Activated naive CD4-positive, alpha-beta T cell treated with anti-CD3 and anti-CD28 coated beads, Interleukin-2, amount 50 U/mL, for 72 hours (primary cell): ENCODE measurements at regions not wholly inside any gene's neighbourhood (a gene's known extent, or its start where the extent isn't known, plus 50 kb on each side); places are given as distances from the start of the nearest gene placed in this dataset.

Source experiments
- ATAC-seq, 2 donors: fragments of 150-1000 bp; cut with Tn5 transposase; 2 replicates each; pipeline ENCODE4 v1.10.0; 2021; ENCODE audit warnings: mild to moderate bottlenecking in 2 of 2, moderate library complexity in 2 of 2
- DNase-seq, 2 donors: peaks; one replicate each; pipeline ENCODE4 v3.0.0; 2021 to 2022; ENCODE audit warnings: low spot score in 2 of 2
- H3K27ac Mint-ChIP-seq, 2 donors: one replicate each; pipeline ENCODE4 v1.8.0; 2022; ENCODE audit warnings: mild to moderate bottlenecking in 2 of 2, mixed read lengths in 2 of 2
- H3K36me3 Mint-ChIP-seq, 2 donors: one replicate each; pipeline ENCODE4 v1.8.0; 2022; ENCODE audit warnings: mixed read lengths in 2 of 2
- H3K9me3 Mint-ChIP-seq, 2 donors: one replicate each; pipeline ENCODE4 v1.8.0; 2022; ENCODE audit warnings: mixed read lengths in 2 of 2

DNA sequence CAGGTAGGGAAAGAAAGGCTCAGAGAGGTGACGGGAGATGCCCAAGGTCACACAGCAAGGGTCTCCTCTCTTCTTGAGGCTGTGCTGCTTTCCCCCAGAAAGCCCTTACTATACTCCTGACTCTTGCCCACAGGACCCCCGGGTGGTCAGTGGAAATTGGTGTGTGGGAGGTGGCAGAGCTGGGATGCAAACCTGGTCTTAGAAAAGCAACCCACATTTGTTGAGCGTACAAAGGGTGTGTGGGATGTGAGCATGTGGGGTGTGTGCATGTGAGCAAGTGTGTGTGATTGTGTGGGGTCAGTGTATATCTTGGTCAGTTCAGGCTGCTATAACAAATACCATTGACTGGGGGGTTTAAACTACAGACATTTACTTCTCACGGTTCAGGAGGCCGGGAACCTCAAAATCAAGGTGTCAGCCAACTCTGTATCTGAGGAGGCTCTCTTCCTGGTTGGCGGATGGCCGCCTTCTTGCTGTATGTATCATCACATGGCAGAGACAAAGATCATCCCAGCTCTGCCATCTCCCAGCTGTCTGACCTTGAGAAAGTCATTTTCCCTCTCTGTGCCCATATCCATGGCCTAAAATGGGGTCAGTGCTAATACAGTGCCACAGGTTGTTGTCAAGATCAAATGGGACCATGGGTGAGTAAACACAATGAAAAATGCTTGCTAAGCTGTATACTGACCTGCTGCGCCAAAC is 268.5 kb downstream of the PTPRU start:
- no peak overlapping the region for H3K27ac Mint-ChIP-seq
- DNase-seq = peak in 1 of 2 donors; percentile 14
- no peaks in the 10 kb centered on the region for H3K9me3 Mint-ChIP-seq
- H3K36me3 Mint-ChIP-seq = no peaks in the 10 kb centered on the region
- ATAC-seq = no peak

DNA sequence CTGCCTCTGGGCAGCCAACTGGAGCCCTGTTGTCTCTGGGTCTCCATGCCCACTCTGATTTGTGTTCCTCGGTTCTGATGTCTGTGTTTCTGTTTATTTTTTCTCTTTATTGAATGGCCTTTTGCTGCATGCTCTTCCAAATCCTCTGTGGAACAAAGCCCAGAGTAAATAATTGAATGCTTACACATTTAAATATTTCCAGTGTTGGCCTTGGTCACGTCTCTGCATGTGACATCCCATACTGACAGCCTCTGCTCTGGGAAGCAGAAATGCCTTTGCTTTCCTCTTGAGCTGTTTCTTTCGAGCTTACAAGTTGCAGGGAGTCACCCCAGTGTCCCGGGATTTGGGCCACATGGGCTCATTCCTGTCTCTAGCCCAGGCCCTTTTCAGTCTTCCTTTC is 267.9 kb downstream of the PTPRU start:
- no peak for ATAC-seq
- no peaks in the 10 kb centered on the region for H3K9me3 Mint-ChIP-seq
- no peak for DNase-seq

DNA sequence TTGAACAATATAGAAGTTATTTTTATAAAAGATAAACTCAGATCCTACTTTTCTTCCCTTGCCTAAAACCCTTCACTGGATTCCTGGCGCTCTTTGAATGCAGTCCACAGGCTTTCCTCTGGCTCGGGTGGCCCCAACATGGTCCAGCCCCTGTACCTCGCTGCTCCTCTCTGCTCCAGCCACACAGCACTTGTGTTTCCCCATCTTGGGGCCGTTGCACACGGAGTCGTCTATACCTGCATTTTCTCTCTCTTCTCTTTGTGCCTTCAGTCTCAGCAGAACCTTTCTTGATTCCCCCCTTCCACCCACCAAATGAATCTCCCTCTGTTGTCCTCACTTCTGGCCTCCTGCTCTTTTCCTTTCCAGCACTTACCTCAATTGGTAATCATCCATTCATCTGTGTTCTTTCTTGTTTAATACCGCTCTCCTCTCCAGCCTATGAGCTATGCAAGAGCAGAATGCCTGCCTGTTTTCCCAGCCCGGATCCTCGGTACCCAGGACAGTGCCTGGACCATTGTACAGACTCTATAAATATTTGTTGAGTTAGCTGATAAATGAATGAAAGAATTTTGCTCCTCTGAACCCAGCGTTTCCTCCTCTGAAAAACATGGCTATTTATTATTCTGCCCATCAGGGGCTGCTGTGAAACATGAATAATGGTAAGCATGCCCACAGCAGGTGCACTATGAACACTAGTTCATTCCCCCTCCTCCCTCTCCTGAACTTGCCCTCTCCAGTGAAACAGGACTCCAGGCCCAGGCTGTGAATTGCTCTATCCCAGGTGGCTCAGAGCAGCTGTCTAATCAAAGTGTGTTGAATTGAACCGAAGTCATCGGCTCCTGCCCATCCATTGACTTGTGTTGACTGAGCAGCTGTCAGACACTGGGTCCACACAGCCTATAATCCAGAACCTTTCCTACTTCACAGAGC is 266.9 kb downstream of the PTPRU start:
- Mint-ChIP-seq H3K9me3 (no peaks in the 10 kb centered on the region), H3K36me3 (no peaks in the 10 kb centered on the region), H3K27ac (no peak overlapping the region)
- DNase-seq = peak in 1 of 2 donors; percentile 7
- ATAC-seq = no peak

More for the DNA sequence above, 267.9 kb downstream of the PTPRU start:
- H3K27ac Mint-ChIP-seq = no peak overlapping the region
- no peaks in the 10 kb centered on the region for H3K36me3 Mint-ChIP-seq

DNA sequence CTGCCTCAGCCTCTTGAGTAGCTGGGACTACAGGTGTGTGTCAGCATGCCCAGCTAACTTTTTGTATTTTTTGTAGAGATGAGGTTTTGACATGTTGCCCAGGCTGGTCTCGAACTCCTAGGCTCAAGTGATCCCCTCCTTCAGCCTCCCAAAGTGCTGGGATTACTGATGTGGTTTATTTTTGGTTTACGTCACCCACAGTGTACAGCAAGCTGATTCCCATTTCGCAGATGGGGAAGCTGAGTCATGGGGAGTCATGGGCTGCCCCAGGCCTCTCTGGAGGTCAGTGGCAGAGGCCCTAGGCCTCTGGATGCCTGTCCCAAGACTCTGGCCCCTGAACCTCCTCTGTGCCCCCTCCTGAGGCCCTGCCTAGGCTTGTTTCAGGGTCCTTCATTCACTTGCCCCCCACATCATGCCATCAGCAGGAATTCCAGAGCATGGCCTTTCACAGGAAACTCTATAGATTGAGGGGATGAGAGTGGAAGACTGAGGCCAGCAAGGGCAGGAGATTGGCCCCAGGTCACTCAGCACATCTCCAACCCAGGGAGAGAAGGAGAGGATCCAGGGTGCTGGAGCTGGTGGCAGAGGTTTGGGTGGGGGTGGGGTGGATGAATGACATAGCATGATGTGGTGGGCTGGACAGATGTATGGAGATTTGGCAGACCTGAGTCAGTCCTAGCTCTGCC is 266.0 kb downstream of the PTPRU start:
- H3K27ac Mint-ChIP-seq = no peak overlapping the region

DNA sequence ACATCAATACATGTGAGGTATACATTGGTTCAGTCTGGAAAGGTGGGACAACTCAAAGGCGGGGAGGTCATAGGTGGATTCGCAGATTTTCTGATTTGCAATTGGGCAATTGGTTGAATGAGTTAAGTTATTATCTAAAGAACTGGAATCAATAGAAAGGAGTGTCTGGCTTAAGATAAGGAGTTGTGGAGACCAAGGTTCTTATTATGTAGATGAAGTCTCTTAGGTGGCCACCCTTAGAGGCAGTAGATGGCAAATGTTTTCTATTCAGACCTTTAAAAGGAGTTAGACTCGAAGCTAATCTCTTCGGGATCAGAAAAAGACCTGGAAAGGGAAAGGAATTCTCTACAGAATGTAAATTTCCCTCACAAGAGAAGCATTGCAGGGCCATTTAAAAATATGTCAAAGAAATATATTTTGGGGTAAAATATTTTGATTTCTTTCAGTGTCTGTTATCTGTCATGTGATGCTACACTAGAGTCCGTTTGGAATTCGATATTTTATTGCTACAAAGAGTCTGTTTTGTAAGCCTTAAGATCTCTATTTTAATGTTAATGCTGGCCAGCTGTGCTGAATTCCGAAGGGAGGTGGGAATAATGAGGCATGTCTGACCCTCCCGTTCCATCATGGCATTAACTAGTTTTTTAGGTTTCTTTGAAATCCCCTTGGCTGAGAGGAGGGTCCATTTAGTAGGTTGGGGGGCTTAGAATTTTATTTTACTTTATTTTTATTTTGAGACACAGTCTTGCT is 265.1 kb downstream of the PTPRU start:
- Mint-ChIP-seq H3K36me3 (peaks cover 0 to 6% of the 10 kb centered on the region in 2 donors), H3K9me3 (peaks cover 0 to 5% of the 10 kb centered on the region in 2 donors), H3K27ac (no peak overlapping the region)
- ATAC-seq = no peak
- no peak for DNase-seq

More for the DNA sequence above, 266.0 kb downstream of the PTPRU start:
- DNase-seq (peak in 1 of 2 donors; percentile 26), ATAC-seq (no peak)
- no peaks in the 10 kb centered on the region for H3K9me3 Mint-ChIP-seq
- H3K36me3 Mint-ChIP-seq = no peaks in the 10 kb centered on the region

DNA sequence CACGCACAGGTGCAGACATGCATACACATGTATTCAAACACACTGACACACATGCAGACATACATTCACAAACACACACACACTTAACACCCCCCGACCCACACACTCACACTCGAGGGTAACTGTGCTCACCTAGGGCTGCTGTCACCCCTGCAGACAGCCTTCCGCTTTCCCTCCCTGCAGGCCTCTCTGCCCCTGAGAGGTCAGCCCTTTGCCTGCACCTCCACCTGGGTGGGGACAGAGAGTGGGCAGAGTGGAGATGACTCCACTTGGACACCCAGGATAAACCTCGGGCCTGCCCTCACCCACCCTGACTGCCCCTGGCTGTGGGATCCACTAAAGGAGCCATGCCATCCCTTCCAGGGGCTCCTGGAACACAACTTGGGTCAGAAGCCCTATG is 264.3 kb downstream of the PTPRU start:
- H3K27ac Mint-ChIP-seq = no peak overlapping the region
- H3K9me3 Mint-ChIP-seq = peaks cover 0 to 5% of the 10 kb centered on the region in 2 donors
- ATAC-seq (no peak), DNase-seq (peak in 1 of 2 donors; percentile 42)
- H3K36me3 Mint-ChIP-seq = peaks cover 0 to 10% of the 10 kb centered on the region in 2 donors

DNA sequence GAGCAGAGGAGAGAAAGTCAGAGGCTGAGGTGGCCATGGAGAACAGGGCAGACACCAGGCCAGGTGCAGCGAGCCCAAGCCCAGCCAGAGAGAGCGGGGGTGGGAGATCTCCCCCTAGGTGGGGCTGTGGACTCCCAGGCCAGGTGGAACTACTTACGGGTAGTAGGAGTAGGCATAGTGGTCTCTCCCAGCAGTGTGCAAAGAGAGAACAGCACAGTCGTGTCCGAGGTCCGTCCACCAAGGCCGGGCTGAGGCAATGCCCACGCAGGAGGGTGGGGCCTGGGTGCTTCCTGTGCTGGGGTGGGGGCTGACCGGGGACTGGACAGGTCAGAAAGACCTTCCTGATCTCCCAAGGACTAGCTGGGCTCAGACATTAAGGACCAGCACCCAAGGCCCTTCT is 263.7 kb downstream of the PTPRU start:
- H3K36me3 Mint-ChIP-seq = peaks cover 0 to 10% of the 10 kb centered on the region in 2 donors
- peak in 1 of 2 donors; percentile 42 for DNase-seq
- H3K27ac Mint-ChIP-seq = no peak overlapping the region
- ATAC-seq = no peak
- H3K9me3 Mint-ChIP-seq = peaks cover 0 to 5% of the 10 kb centered on the region in 2 donors

DNA sequence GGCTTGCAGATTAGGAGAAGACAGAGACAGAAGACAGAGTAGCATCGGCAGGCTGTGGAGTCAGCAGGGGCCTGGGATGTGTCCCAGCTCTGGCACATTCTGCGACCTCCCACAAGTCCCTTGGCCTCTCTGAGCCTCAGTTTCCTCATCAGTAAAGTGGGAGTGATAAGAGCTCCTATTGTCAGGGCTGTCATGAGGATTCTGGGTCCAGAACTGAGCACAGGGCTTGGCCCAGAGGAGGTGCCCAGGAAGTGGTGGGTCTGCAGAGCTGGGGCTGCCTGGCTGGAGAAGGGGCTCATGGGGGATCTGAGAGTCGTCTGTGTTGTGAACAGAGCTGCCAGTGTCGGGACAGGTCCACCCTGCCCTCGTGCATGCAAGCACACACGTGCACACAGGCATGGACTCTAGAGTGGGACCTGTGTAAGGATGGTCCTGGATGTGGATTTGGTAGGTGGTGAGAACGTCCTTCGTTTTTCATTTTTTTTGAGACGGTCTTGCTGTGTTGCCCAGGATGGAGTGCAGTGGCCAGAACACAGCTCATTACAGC is 262.9 kb downstream of the PTPRU start:
- Mint-ChIP-seq H3K9me3 (peaks cover 0 to 5% of the 10 kb centered on the region in 2 donors), H3K36me3 (peaks cover 0 to 10% of the 10 kb centered on the region in 2 donors), H3K27ac (no peak overlapping the region)
- peak in 1 of 2 donors; percentile 7 for DNase-seq
- no peak for ATAC-seq

DNA sequence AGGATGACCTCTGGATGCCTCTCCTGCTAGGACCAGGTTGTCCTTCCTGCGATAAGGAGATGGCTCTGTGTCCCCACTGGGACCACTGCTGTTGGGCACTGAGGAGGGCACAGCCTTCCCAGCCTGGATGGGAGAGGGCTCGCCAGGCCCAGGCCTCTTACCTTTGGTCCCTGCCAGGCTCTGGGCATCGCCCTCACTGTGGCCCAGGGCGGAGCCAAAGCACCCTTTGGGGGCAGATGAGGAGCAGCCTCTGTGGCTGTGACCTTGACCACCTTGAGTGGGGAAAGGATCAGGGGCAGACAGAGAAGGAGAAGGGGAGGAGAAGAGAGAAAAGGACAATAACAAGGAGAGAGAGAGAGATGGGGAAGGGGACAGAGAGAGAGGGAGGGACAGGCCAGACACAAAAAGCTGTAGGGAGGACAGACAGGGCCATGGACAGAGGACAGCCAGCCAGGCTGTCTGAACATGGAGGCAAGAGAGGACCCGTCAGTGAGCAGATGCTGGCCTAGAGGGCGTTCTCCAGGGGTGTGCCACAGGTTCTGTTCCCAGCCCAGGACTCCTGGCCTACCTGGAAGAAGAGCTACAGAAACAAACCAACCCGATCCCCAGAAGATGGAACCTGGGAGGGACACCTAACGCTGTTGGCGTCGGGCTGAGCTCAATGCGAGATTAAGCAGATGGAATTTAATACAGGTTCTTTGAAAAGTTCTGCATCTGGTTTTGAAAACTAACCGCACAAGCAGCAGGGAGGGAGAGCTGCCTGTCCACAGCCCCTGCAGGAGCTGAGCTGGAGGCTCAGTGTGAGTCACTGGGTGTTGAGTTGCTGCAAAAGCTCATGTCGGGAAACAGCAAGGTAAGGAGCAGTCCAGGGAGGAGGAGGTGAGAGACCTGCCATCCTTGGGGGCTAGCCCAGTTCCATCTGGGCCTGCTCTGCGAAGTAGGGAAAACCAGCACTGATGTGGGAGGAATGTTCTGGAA is 262.1 kb downstream of the PTPRU start:
- peak in 1 of 2 donors; percentile 44 for DNase-seq
- peaks cover 0 to 5% of the 10 kb centered on the region in 2 donors for H3K9me3 Mint-ChIP-seq
- H3K36me3 Mint-ChIP-seq = peaks cover 0 to 10% of the 10 kb centered on the region in 2 donors
- no peak for ATAC-seq
- no peak overlapping the region for H3K27ac Mint-ChIP-seq

DNA sequence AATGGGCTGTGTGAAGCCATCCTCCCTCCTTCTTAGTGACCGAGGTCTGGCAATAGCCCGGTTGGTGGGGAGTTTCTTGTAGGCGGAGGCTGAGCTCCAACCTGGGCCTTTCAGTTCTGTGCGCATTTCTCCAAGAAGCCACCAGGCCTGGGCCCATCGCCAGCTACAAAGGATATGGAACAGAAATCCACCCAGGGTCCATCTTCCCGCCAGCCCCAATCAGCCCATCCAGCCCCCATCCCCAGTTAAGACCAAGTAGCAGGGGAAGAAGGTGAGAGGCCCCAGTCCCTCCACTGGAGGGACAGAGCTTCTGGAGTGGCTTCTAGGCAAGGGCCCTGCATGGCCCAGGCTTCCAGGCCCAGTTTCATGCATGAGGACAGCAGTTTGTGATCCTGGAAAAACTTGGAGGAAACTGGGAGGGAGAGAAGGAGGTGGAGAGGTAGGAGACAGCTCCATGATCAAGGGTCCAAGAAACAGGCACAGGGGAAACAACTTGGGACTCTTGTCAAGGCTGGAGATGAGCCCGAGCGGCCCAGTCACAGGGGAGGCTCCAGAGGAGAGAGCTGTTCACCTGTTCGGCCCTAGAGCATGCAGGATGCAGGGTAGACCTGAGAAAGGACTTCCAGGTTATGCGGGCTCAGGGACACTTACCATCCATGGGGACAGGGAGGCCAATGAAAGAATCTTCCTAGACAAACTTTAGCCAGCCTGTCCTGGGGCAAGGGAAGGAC is 261.2 kb downstream of the PTPRU start:
- peaks cover 0 to 10% of the 10 kb centered on the region in 2 donors for H3K36me3 Mint-ChIP-seq
- H3K9me3 Mint-ChIP-seq = peaks cover 0 to 5% of the 10 kb centered on the region in 2 donors
- peak in 1 of 2 donors; percentile 28 for DNase-seq
- ATAC-seq = no peak
- H3K27ac Mint-ChIP-seq = no peak overlapping the region

DNA sequence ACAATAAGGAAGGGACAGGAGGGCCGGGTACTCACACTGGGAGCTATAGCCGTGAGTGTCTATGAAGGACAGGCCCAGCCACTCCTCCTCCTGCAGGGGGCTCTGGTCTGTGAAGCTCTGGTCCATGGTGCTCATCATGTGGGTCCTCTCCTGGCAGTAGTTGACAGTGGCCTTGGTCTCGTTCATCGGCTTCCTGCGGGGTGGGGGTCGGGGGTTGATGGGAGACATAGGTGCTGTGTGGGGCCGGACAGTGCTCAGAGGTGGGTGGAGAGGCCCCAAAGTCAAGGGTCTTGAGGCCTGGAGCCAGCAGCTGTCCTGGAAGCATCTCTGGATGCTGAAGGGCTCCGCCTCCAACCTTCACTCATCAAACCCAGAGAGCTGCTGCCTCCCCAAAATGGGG is 260.4 kb downstream of the PTPRU start:
- Mint-ChIP-seq H3K27ac (no peak overlapping the region), H3K9me3 (peaks cover 0 to 5% of the 10 kb centered on the region in 2 donors), H3K36me3 (peaks cover 0 to 10% of the 10 kb centered on the region in 2 donors)
- ATAC-seq (no peak), DNase-seq (peak in 1 of 2 donors; percentile 42)

DNA sequence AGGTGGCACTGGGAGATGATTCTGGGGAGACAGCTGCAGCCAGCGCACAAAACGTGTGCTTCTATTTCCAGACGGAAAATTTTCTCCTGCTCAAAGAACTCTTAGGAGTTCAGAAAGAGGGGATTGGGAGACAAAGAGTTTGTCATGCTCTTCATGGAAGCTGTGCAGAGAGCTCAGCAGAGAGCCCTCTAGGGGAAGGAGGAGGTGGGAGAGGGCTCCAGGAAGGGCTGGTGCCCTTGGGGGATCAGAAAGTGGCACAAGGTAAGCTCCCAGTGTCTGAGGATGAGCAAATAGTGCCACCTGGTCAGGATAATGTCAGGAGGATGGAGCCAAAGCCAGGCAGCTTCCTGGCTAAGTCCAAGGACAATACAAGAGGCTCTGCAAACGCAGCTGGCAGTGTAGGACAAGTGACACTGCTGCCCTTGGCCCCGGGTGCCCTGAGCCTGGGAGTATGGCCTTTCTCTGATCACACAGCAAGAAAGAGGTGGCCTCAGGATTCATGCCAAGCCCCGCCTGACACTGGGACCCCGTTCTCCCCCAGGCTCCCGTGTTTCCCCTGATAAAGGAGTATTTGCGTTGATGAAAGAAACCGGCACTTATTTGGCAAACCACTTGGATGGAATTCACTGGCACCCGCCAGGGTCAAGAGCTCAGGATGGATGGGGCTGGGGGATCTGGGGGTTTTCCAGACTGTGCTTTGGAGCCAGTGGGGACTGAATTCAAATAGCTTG is 254.0 kb downstream of the PTPRU start:
- DNase-seq (no peak), ATAC-seq (no peak)
- Mint-ChIP-seq H3K9me3 (no peaks in the 10 kb centered on the region), H3K36me3 (no peaks in the 10 kb centered on the region), H3K27ac (peak overlapping the region in 1 of 2 donors; percentile 18)

DNA sequence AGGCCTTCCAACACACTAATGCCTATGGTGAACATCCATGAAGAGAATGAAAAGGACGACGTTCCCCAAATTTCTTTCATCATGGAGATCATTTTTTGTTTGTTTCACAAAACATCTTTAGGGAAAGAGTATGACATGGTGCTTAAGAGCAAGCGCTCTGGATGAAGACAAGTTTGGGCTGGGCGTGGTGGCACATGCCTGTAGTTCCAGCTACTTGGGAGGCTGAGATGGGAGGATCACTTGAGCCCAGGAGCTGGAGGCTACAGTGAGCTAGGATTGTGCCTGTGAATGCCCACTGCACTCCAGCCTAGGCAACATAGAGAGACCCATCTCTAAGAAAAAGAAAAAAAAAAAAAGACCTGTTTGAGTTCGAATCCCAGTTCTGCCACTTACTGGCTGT is 253.1 kb downstream of the PTPRU start:
- no peak for ATAC-seq
- Mint-ChIP-seq H3K27ac (no peak overlapping the region), H3K36me3 (no peaks in the 10 kb centered on the region), H3K9me3 (no peaks in the 10 kb centered on the region)
- DNase-seq = no peak

DNA sequence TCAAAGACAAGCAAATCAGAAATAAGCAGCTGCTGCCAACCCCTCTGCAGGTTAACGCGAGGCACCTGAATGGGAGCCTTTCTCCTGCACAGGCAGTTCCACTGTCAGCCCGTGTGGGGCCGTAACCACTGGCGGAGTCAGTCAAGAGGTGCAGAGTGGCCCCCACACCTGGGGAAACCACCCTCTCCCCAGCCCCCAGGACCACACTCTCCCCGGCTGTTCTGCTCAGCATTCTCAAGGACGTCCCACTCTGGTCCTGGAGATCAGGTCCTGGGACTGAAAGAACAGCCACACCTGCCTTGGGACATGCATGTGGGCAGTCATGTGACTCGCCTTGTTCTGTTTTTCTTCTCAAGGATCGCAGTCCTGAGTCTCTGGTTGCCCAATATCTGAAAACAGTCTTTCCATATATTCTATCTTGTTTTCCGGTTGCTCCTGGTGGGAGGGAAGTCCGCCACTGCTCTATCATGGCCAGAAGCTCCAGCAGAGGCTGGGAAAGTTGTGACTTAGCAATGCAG is 252.5 kb downstream of the PTPRU start:
- no peaks in the 10 kb centered on the region for H3K36me3 Mint-ChIP-seq
- H3K27ac Mint-ChIP-seq = no peak overlapping the region
- DNase-seq (no peak), ATAC-seq (no peak)
- H3K9me3 Mint-ChIP-seq = no peaks in the 10 kb centered on the region
